Mesenchymal stem cell (in vitro differentiated cells and primary cell): ENCODE measurements at regions not wholly inside any gene's neighbourhood (a gene's known extent, or its start where the extent isn't known, plus 50 kb on each side); places are given as distances from the start of the nearest gene placed in this dataset.

Experiments used
- DNase-seq: peaks from one replicate; pipeline ENCODE4 v3.0.0-alpha.2; 2013
- H2AFZ ChIP-seq: one replicate; pipeline ENCODE4 v1.6.1; 2013; ENCODE audit warnings: low read depth, mild to moderate bottlenecking, control low read depth, inconsistent platforms, low read length, moderate library complexity
- H2AK5ac ChIP-seq: 2 replicates; pipeline ENCODE4 v1.6.1; 2013; ENCODE audit warnings: low read length, moderate library complexity, mild to moderate bottlenecking, inconsistent platforms; ENCODE audit not compliant: severe bottlenecking
- H2BK120ac ChIP-seq: one replicate; pipeline ENCODE4 v1.6.1; 2013; ENCODE audit warnings: low read depth, mild to moderate bottlenecking, inconsistent platforms, low read length, moderate library complexity
- H2BK12ac ChIP-seq, 2 experiments: one replicate each; pipeline ENCODE4 v1.6.1; 2013; ENCODE audit warnings: inconsistent platforms in 2 of 2, low read length in 2 of 2, mild to moderate bottlenecking in 2 of 2, moderate library complexity in 2 of 2, control low read depth in 1 of 2
- H2BK15ac ChIP-seq: one replicate; pipeline ENCODE4 v1.6.1; 2013; ENCODE audit warnings: mild to moderate bottlenecking, low read depth, inconsistent platforms; ENCODE audit not compliant: poor library complexity, severe bottlenecking
- H2BK5ac ChIP-seq: 2 replicates; pipeline ENCODE4 v1.6.1; 2013; ENCODE audit warnings: low read depth, mild to moderate bottlenecking, low read length, control low read depth, inconsistent platforms; ENCODE audit not compliant: poor library complexity, severe bottlenecking
- H3K14ac ChIP-seq, 2 experiments: one replicate each; pipeline ENCODE4 v1.6.1; 2013; ENCODE audit warnings: inconsistent platforms in 2 of 2, low read length in 2 of 2, control low read depth in 1 of 2, mild to moderate bottlenecking in 1 of 2, moderate library complexity in 1 of 2
- H3K18ac ChIP-seq, 2 experiments: one replicate each; pipeline ENCODE4 v1.6.1; 2013; ENCODE audit warnings: inconsistent platforms in 2 of 2, low read length in 2 of 2, control low read depth in 1 of 2, low read depth in 1 of 2, mild to moderate bottlenecking in 1 of 2
- H3K23ac ChIP-seq, 2 experiments: one replicate each; pipeline ENCODE4 v1.6.1; 2013; ENCODE audit warnings: inconsistent platforms in 2 of 2, low read length in 2 of 2, mild to moderate bottlenecking in 2 of 2, moderate library complexity in 2 of 2, control low read depth in 1 of 2
- H3K27ac ChIP-seq: 2 replicates; pipeline ENCODE4 v1.5.1; 2013; ENCODE audit warnings: mild to moderate bottlenecking, moderate library complexity, low read length, control low read depth, inconsistent platforms; ENCODE audit not compliant: poor library complexity, severe bottlenecking
- H3K27me3 ChIP-seq, 2 experiments: 2 replicates each; pipeline versions ENCODE4 v1.6.1 to v1.7.0; 2013; ENCODE audit warnings: low read length in 2 of 2, mild to moderate bottlenecking in 2 of 2, moderate library complexity in 2 of 2, control low read depth in 1 of 2, inconsistent platforms in 1 of 2; ENCODE audit not compliant: control insufficient read depth in 1 of 2, insufficient read depth in 1 of 2
- H3K36me3 ChIP-seq, 2 experiments: 2 replicates each; pipeline versions ENCODE4 v1.6.1 to v1.7.0; 2013; ENCODE audit warnings: low read length in 2 of 2, control low read depth in 1 of 2, inconsistent platforms in 1 of 2, low read depth in 1 of 2, mild to moderate bottlenecking in 1 of 2; ENCODE audit not compliant: insufficient read depth in 2 of 2, control insufficient read depth in 1 of 2
- H3K4ac ChIP-seq, 2 experiments: one replicate each; pipeline ENCODE4 v1.6.1; 2013; ENCODE audit warnings: inconsistent platforms in 2 of 2, low read length in 2 of 2, mild to moderate bottlenecking in 2 of 2, moderate library complexity in 2 of 2, control low read depth in 1 of 2, low read depth in 1 of 2
- H3K4me1 ChIP-seq: 2 replicates; pipeline ENCODE4 v1.6.1; 2013; ENCODE audit warnings: low read depth, low read length, control low read depth; ENCODE audit not compliant: control insufficient read depth, insufficient read depth
- H3K4me2 ChIP-seq: 2 replicates; pipeline ENCODE4 v1.6.1; 2013; ENCODE audit warnings: low read length, mild to moderate bottlenecking, inconsistent platforms; ENCODE audit not compliant: poor library complexity, severe bottlenecking
- H3K4me3 ChIP-seq, 2 experiments: 2 replicates each; pipeline versions ENCODE4 v1.5.1 to v1.7.0; 2013; ENCODE audit warnings: low read length in 2 of 2, mild to moderate bottlenecking in 2 of 2, control low read depth in 1 of 2, low read depth in 1 of 2; ENCODE audit not compliant: insufficient read depth in 1 of 2
- H3K79me1 ChIP-seq: replicated peaks from 2 replicates; pipeline ENCODE4 v1.6.1; 2013; ENCODE audit warnings: mild to moderate bottlenecking, control low read depth, low read length, inconsistent platforms; ENCODE audit not compliant: poor library complexity, severe bottlenecking
- H3K9ac ChIP-seq: 2 replicates; pipeline ENCODE4 v1.7.0; 2013; ENCODE audit warnings: mild to moderate bottlenecking, low read length, moderate library complexity
- H3K9me3 ChIP-seq: 2 replicates; pipeline ENCODE4 v1.7.0; 2013; ENCODE audit warnings: mild to moderate bottlenecking, low read length; ENCODE audit not compliant: control insufficient read depth
- H4K8ac ChIP-seq: one replicate; pipeline ENCODE4 v1.6.1; 2013; ENCODE audit warnings: inconsistent platforms, mild to moderate bottlenecking, low read length, moderate library complexity
- H4K91ac ChIP-seq: one replicate; pipeline ENCODE4 v1.6.1; 2013; ENCODE audit warnings: mild to moderate bottlenecking, low read length, inconsistent platforms
- WGBS: methylation state at CpG from one replicate; pipeline ENCODE4 v1.1.7; 2013; ENCODE audit warnings: mixed read lengths; 5-methylcytosine and 5-hydroxymethylcytosine counted together

DNA sequence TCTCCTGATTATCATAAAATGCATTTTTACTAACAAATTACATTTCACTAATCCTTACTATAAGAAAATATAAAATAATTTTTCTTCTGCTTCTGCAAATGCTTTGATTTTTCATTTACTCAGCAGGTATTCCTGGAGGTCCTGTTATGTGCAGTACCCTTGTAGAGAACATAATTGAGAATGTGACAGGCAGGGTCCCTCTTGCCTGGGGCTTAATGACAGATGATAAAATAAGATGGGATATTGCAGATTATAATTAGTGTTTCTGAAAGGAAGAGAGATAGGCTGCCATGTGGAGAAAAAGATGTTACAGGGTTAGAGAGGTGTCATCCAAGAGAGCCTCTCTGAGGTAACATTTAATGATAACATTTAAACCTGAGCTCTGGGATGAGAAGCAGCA lies 128.9 kb downstream of the MAD2L1 start:
- H2AFZ ChIP-seq: no peak overlapping the region
- H3K27ac ChIP-seq: no peak overlapping the region
- H3K9me3 ChIP-seq: no peaks in the 10 kb centered on the region
- H3K79me1 ChIP-seq: no peaks in the 10 kb centered on the region
- H3K36me3 ChIP-seq: no peaks in the 10 kb centered on the region
- no peak overlapping the region for H4K8ac ChIP-seq
- no peak overlapping the region for H2BK120ac ChIP-seq
- DNase-seq: no peak
- H3K4me3 ChIP-seq: no peak overlapping the region
- H3K9ac ChIP-seq: no peak overlapping the region
- no peak overlapping the region for H3K14ac ChIP-seq
- no peak overlapping the region for H4K91ac ChIP-seq
- H3K27me3 ChIP-seq: no peaks in the 10 kb centered on the region
- H2AK5ac ChIP-seq: no peak overlapping the region
- H3K18ac ChIP-seq: no peak overlapping the region
- no peak overlapping the region for H3K4me2 ChIP-seq
- no peak overlapping the region for H2BK15ac ChIP-seq
- H2BK12ac ChIP-seq: no peak overlapping the region
- no peak overlapping the region for H3K23ac ChIP-seq
- no peak overlapping the region for H3K4ac ChIP-seq
- no peak overlapping the region for H2BK5ac ChIP-seq
- no peaks in the 10 kb centered on the region for H3K4me1 ChIP-seq

DNA sequence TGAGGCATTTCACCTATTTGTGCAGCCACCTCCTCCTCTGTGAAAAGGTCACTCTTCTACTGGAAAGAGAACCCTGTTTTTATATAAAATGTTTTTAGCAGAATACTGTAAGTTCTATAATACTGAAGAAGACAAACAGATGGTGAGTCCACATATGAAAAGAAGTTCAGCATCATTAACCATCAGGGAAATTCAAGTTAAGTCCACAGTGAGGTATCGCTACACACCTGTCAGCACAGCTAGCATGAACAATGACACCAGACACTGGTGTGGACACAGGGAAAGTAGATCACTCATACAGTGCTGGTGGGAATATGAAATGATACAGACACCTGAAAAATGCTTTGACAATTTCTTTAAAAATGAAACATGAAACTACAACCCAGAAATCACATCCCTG lies 133.0 kb downstream of the MAD2L1 start:
- Histone ChIP-seq H4K8ac (no peak overlapping the region), H3K18ac (no peak overlapping the region), H2BK12ac (no peak overlapping the region), H2BK120ac (no peak overlapping the region), H2BK15ac (no peak overlapping the region), H4K91ac (no peak overlapping the region), H3K9ac (no peak overlapping the region), H3K27me3 (no peaks in the 10 kb centered on the region), H2BK5ac (no peak overlapping the region), H3K4me2 (no peak overlapping the region), H3K79me1 (no peaks in the 10 kb centered on the region), H3K4me3 (no peak overlapping the region), H3K9me3 (no peaks in the 10 kb centered on the region), H3K4ac (no peak overlapping the region), H2AK5ac (no peak overlapping the region), H3K23ac (no peak overlapping the region), H3K4me1 (no peaks in the 10 kb centered on the region), H3K36me3 (no peaks in the 10 kb centered on the region), H2AFZ (no peak overlapping the region), H3K14ac (no peak overlapping the region), H3K27ac (no peak overlapping the region)
- DNase-seq: no peak
- WGBS: 100% methylated on average over 1 of the region's 1 CpG

DNA sequence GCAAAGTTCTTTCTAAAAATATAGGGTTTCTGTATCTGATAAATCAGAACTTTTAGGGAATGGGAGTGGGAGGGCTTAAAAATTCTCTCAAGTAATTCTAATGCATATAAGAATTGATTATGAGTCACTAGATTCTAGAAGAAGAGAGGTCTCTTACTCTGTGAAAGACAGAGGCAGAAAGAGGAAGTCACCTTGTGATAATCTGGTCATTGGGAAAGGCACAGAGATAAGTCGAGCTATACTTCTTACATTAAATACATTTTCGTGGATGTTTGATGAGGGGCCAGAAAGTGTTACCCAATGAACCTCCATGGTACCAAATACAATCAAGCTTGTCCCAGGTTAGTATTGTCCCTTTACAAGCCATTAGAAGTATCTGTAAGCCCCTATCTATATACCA lies 134.4 kb downstream of the MAD2L1 start:
- H3K23ac ChIP-seq: no peak overlapping the region
- H2BK120ac ChIP-seq: no peak overlapping the region
- H2BK5ac ChIP-seq: no peak overlapping the region
- no peak overlapping the region for H3K4me2 ChIP-seq
- no peak overlapping the region for H2BK15ac ChIP-seq
- no peaks in the 10 kb centered on the region for H3K9me3 ChIP-seq
- no peak overlapping the region for H2AK5ac ChIP-seq
- H2BK12ac ChIP-seq: no peak overlapping the region
- no peak overlapping the region for H3K27ac ChIP-seq
- no peak overlapping the region for H2AFZ ChIP-seq
- H3K36me3 ChIP-seq: no peaks in the 10 kb centered on the region
- DNase-seq: no peak
- H3K14ac ChIP-seq: no peak overlapping the region
- H3K4me3 ChIP-seq: no peak overlapping the region
- no peak overlapping the region for H3K4ac ChIP-seq
- no peaks in the 10 kb centered on the region for H3K27me3 ChIP-seq
- H3K79me1 ChIP-seq: no peaks in the 10 kb centered on the region
- WGBS: 93% methylated on average over 2 of the region's 2 CpGs
- H4K91ac ChIP-seq: no peak overlapping the region
- no peak overlapping the region for H4K8ac ChIP-seq
- no peak overlapping the region for H3K18ac ChIP-seq
- H3K9ac ChIP-seq: no peak overlapping the region
- H3K4me1 ChIP-seq: no peaks in the 10 kb centered on the region

DNA sequence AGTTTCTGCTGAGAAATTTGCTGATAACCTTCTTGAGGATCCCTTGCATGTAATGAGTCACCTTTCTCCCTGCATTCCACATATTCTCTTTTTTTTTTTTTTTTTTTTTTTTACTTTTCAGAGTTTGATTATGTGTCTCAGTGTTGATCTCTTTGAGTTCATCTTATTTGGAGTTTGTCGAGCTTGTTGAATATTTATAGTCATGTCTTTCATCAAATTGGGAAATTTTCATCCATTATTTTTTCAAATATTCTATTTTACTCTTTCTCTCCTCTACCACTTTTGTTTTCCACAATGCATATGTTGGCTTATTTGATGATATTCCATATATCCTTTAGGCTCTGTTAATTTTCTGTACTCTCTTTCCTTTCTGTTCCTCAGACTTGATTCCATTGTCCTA lies 136.1 kb downstream of the MAD2L1 start:
- no peaks in the 10 kb centered on the region for H3K36me3 ChIP-seq
- no peak overlapping the region for H3K18ac ChIP-seq
- no peak overlapping the region for H4K8ac ChIP-seq
- DNase-seq: no peak
- H3K9me3 ChIP-seq: no peaks in the 10 kb centered on the region
- no peak overlapping the region for H2BK15ac ChIP-seq
- WGBS: no CpG with 5 or more reads among the region's 1 CpG
- no peak overlapping the region for H2BK120ac ChIP-seq
- H3K4ac ChIP-seq: no peak overlapping the region
- no peak overlapping the region for H4K91ac ChIP-seq
- H2BK12ac ChIP-seq: no peak overlapping the region
- H3K9ac ChIP-seq: no peak overlapping the region
- no peaks in the 10 kb centered on the region for H3K79me1 ChIP-seq
- H2AFZ ChIP-seq: no peak overlapping the region
- H3K4me1 ChIP-seq: no peaks in the 10 kb centered on the region
- H3K14ac ChIP-seq: no peak overlapping the region
- H3K4me3 ChIP-seq: no peak overlapping the region
- no peak overlapping the region for H3K23ac ChIP-seq
- H2BK5ac ChIP-seq: no peak overlapping the region
- no peaks in the 10 kb centered on the region for H3K27me3 ChIP-seq
- H3K27ac ChIP-seq: no peak overlapping the region
- H3K4me2 ChIP-seq: no peak overlapping the region
- no peak overlapping the region for H2AK5ac ChIP-seq
